Smooth muscle cell (in vitro differentiated cells): ENCODE measurements at regions not wholly inside any gene's neighbourhood (a gene's known extent, or its start where the extent isn't known, plus 50 kb on each side); places are given as distances from the start of the nearest gene placed in this dataset.

ENCODE experiments used
- DNase-seq: peaks from one replicate; lab custom pipeline; 2025; ENCODE audit not compliant: unreplicated experiment; lab: John Stamatoyannopoulos, UW
- H2AFZ ChIP-seq: fragments of 200-600 bp; sonication (generic); 2 replicates; pipeline ENCODE4 v1.6.0; 2016; ENCODE audit warnings: antibody characterized with exemption, low read depth, mild to moderate bottlenecking
- H3F3A ChIP-seq: fragments of 200-600 bp; sonication (generic); 2 replicates; pipeline ENCODE4 v1.6.0; 2017; ENCODE audit warnings: antibody characterized with exemption, low read depth
- H3K27ac ChIP-seq: fragments of 200-600 bp; sonication (generic); 2 replicates; pipeline ENCODE4 v1.5.1; 2016; ENCODE audit warnings: low read depth, mild to moderate bottlenecking
- H3K27me3 ChIP-seq: fragments of 200-600 bp; sonication (generic); 2 replicates; pipeline ENCODE4 v1.6.1; 2016; ENCODE audit warnings: low read depth, mild to moderate bottlenecking
- H3K36me3 ChIP-seq: fragments of 200-600 bp; sonication (generic); 2 replicates; pipeline ENCODE4 v1.5.1; 2016; ENCODE audit warnings: low read depth
- H3K4me1 ChIP-seq: fragments of 200-600 bp; sonication (generic); 2 replicates; pipeline ENCODE4 v1.5.1; 2016; ENCODE audit warnings: low read depth
- H3K4me2 ChIP-seq: fragments of 200-600 bp; sonication (generic); 2 replicates; pipeline ENCODE4 v1.6.0; 2016; ENCODE audit warnings: mild to moderate bottlenecking
- H3K4me3 ChIP-seq: fragments of 200-600 bp; sonication (generic); 2 replicates; pipeline ENCODE4 v1.5.1; 2016; ENCODE audit warnings: mild to moderate bottlenecking
- H3K79me2 ChIP-seq: fragments of 200-600 bp; sonication (generic); 2 replicates; pipeline ENCODE4 v1.6.0; 2016; ENCODE audit warnings: low read depth, mild to moderate bottlenecking
- H3K9ac ChIP-seq: fragments of 200-600 bp; sonication (generic); 2 replicates; pipeline ENCODE4 v1.6.0; 2016; ENCODE audit warnings: low read depth
- H3K9me3 ChIP-seq: fragments of 200-600 bp; sonication (generic); replicated peaks from 2 replicates; pipeline ENCODE4 v1.5.1; 2016; ENCODE audit warnings: low read depth
- H4K20me1 ChIP-seq: fragments of 200-600 bp; sonication (generic); 2 replicates; pipeline ENCODE4 v1.6.0; 2016; ENCODE audit warnings: low read depth
- CTCF ChIP-seq: fragments of 200-600 bp; sonication (generic); IDR thresholded peaks from 2 replicates; pipeline ENCODE4 v1.5.1; 2017; ENCODE audit warnings: borderline replicate concordance, mild to moderate bottlenecking, antibody characterized with exemption; ENCODE audit not compliant: insufficient read depth, poor library complexity, severe bottlenecking
- WGBS: methylation state at CpG from one replicate; pipeline ENCODE4 v1.1.7; 2016; ENCODE audit warnings: low lambda C conversion rate; 5-methylcytosine and 5-hydroxymethylcytosine counted together

GRCh38 chr2:186912979-186913378, 64.0 kb upstream of the ZSWIM2 start:
- H3K36me3 ChIP-seq, result no peaks in the 10 kb centered on the region
- H3K79me2 ChIP-seq, result no peaks in the 10 kb centered on the region
- no peak overlapping the region for H3K4me2 ChIP-seq
- H3K4me1 ChIP-seq, result no peaks in the 10 kb centered on the region
- no peak for TF ChIP-seq CTCF
- no peak overlapping the region for H3K27ac ChIP-seq
- peaks cover 1% of the 10 kb centered on the region for H3K27me3 ChIP-seq
- H4K20me1 ChIP-seq, result no peaks in the 10 kb centered on the region
- WGBS, result 41% methylated on average over 2 of the region's 2 CpGs
- no peaks in the 10 kb centered on the region for H3F3A ChIP-seq
- no peak for DNase-seq
- no peaks in the 10 kb centered on the region for H3K9me3 ChIP-seq
- H3K9ac ChIP-seq, result no peak overlapping the region
- H3K4me3 ChIP-seq, result no peak overlapping the region
- H2AFZ ChIP-seq, result no peak overlapping the region

GRCh38 chr2:186911551-186912085, 62.6 kb upstream of the ZSWIM2 start:
- Histone ChIP-seq H3F3A (no peaks in the 10 kb centered on the region), H3K4me1 (no peaks in the 10 kb centered on the region), H3K4me2 (no peak overlapping the region), H3K36me3 (no peaks in the 10 kb centered on the region), H3K79me2 (no peaks in the 10 kb centered on the region), H3K27ac (no peak overlapping the region), H3K4me3 (no peak overlapping the region), H3K27me3 (peaks cover 8% of the 10 kb centered on the region), H4K20me1 (no peaks in the 10 kb centered on the region), H2AFZ (no peak overlapping the region), H3K9ac (no peak overlapping the region), H3K9me3 (no peaks in the 10 kb centered on the region)
- no peak for DNase-seq
- no peak for TF ChIP-seq CTCF
- 80% methylated on average over 8 of the region's 8 CpGs for WGBS

GRCh38 chr2:186910996-186911395, 62.0 kb upstream of the ZSWIM2 start:
- H3K4me2 ChIP-seq, result no peak overlapping the region

More at GRCh38 chr2:186910996-186911395, 62.0 kb upstream of the ZSWIM2 start:
- H3K9ac ChIP-seq, result no peak overlapping the region
- no peak overlapping the region for H3K27ac ChIP-seq
- no peaks in the 10 kb centered on the region for H3F3A ChIP-seq
- no peaks in the 10 kb centered on the region for H3K4me1 ChIP-seq
- no peak overlapping the region for H2AFZ ChIP-seq
- H3K9me3 ChIP-seq, result no peaks in the 10 kb centered on the region
- WGBS, result 81% methylated on average over 4 of the region's 4 CpGs
- H4K20me1 ChIP-seq, result no peaks in the 10 kb centered on the region
- H3K27me3 ChIP-seq, result peaks cover 8% of the 10 kb centered on the region
- DNase-seq, result no peak
- H3K79me2 ChIP-seq, result no peaks in the 10 kb centered on the region
- H3K4me3 ChIP-seq, result no peak overlapping the region
- no peak for TF ChIP-seq CTCF
- H3K36me3 ChIP-seq, result no peaks in the 10 kb centered on the region
